Right lobe of liver (tissue), 6 donors: ENCODE measurements at regions not wholly inside any gene's neighbourhood (a gene's known extent, or its start where the extent isn't known, plus 50 kb on each side); places are given as distances from the start of the nearest gene placed in this dataset.
"Not testable (repeated sequence)": the region's sequence is repeated elsewhere in the genome, so short reads cannot be mapped to it uniquely, and the experiment has no call there.

Experiments
- ATAC-seq, 4 donors: fragments of 200-7000 bp; cut with Tn5 transposase; one replicate each; pipeline ENCODE4 v1.9.1; 2020; ENCODE audit warnings: mild to moderate bottlenecking in 4 of 4, moderate library complexity in 4 of 4
- DNase-seq, 3 donors: peaks; one replicate each; pipeline ENCODE4 v3.0.0-alpha.2; 2020
- H3K27ac ChIP-seq, 3 donors: fragments of 200-600 bp; one replicate each; pipeline ENCODE4 v1.8.0; 2022
- H3K27me3 ChIP-seq, 2 donors: fragments of 200-600 bp; one replicate each; pipeline ENCODE4 v1.8.0; 2022
- H3K36me3 ChIP-seq, 4 donors: fragments of 200-600 bp; sonication (generic) in 1 of 4; one replicate each; pipeline versions ENCODE4 v1.5.1 to v1.8.0; 2017 to 2022; ENCODE audit warnings: control low read depth in 1 of 4
- H3K4me1 ChIP-seq, 4 donors: fragments of 200-600 bp; sonication (generic) in 1 of 4; one replicate each; pipeline versions ENCODE4 v1.5.1 to v1.8.0; 2017 to 2022; ENCODE audit warnings: control low read depth in 1 of 4
- H3K4me3 ChIP-seq, 3 donors: fragments of 200-600 bp; one replicate each; pipeline ENCODE4 v1.8.0; 2022
- H3K9me3 ChIP-seq, 4 donors: fragments of 200-600 bp; sonication (generic) in 1 of 4; one replicate each; pipeline versions ENCODE4 v1.5.1 to v1.8.0; 2017 to 2022; ENCODE audit warnings: control low read depth in 1 of 4
- CTCF ChIP-seq, 4 donors: fragments of 200-600 bp in 3 of 4; fragments of 450-650 bp in 1 of 4; IDR thresholded peaks; one replicate each; pipeline versions ENCODE4 v1.5.1 to v1.8.0; 2016 to 2022; ENCODE audit warnings: antibody characterized with exemption in 4 of 4, mild to moderate bottlenecking in 2 of 4
- POLR2A ChIP-seq: fragments of 450-650 bp; IDR thresholded peaks from one replicate; pipeline ENCODE4 v1.6.1; 2017; ENCODE audit warnings: antibody characterized with exemption, mild to moderate bottlenecking
- WGBS: methylation state at CpG from one replicate; pipeline ENCODE4 v1.1.6; 2018; ENCODE audit warnings: low coverage, low lambda C conversion rate; ENCODE audit not compliant: insufficient coverage; ENCODE audit errors: missing lambda C conversion rate; 5-methylcytosine and 5-hydroxymethylcytosine counted together
- intact Hi-C, 2 donors: fragments of 100-400 bp; cut with DNase I; formaldehyde crosslinking; loops; one replicate each; pipeline versions ENCODE4 v1.11.2 to v1.14.1; 2022
- donor health status: DM: no; HTN: yes; CAD: no.
- donor health status: DM: no; HTN: no; CAD: no.
- donor health status: DM: no; HTN: no; CAD: no.
- donor health status: DM: no; HTN: yes; CAD: no.
- donor health status: DM: no; HTN: yes; CAD: no.

GRCh38 chr6:56729719-56730118 lies 87.0 kb upstream of the DST start:
- peak in 1 of 4 donors; percentile 28 for ATAC-seq

GRCh38 chr6:56729166-56729565 lies 86.5 kb upstream of the DST start:
- H3K27ac ChIP-seq = peak overlapping the region; percentile 45 to 83 (median 56)
- H3K4me3 ChIP-seq, H3K9me3 ChIP-seq, H3K36me3 ChIP-seq, DNase-seq, H3K27me3 ChIP-seq, intact Hi-C loops: not testable (repeated sequence)
- WGBS = 35% methylated on average over 5 of the region's 10 CpGs
- peaks cover 0 to 45% (median 5%) of the 10 kb centered on the region in 4 donors for H3K4me1 ChIP-seq
- ATAC-seq = peak in 2 of 4 donors; percentile 16 to 22

More at GRCh38 chr6:56729719-56730118, 87.0 kb upstream of the DST start:
- no peaks in the 10 kb centered on the region for H3K36me3 ChIP-seq
- H3K27me3 ChIP-seq = no peaks in the 10 kb centered on the region
- peaks cover 0 to 45% (median 5%) of the 10 kb centered on the region in 4 donors for H3K4me1 ChIP-seq
- peak overlapping the region; percentile 45 to 83 (median 56) for H3K27ac ChIP-seq
- WGBS = 49% methylated on average over 3 of the region's 3 CpGs
- DNase-seq = no peak
- intact Hi-C loops = no loop called here
- no peak for TF ChIP-seq POLR2A
- no peak for TF ChIP-seq CTCF (IDR thresholded peaks at IDR 0.05)
- H3K4me3 ChIP-seq = no peak overlapping the region
- no peaks in the 10 kb centered on the region for H3K9me3 ChIP-seq

- no peaks in the 10 kb centered on the region for H3K36me3 ChIP-seq
- ATAC-seq (peak in 1 of 4 donors; percentile 15), DNase-seq (no peak)
- peak overlapping the region; percentile 40 to 66 (median 61) for H3K27ac ChIP-seq
- H3K27me3 ChIP-seq = no peaks in the 10 kb centered on the region
- peaks cover 0 to 39% (median 5%) of the 10 kb centered on the region in 4 donors for H3K4me1 ChIP-seq
- 18% methylated on average over 4 of the region's 4 CpGs for WGBS
- H3K9me3 ChIP-seq = no peaks in the 10 kb centered on the region
- intact Hi-C loops = no loop called here
- H3K4me3 ChIP-seq = no peak overlapping the region
- no peak for TF ChIP-seq POLR2A
- TF ChIP-seq CTCF (IDR thresholded peaks at IDR 0.05) = no peak
Measured at GRCh38 chr6:56727097-56727850, 84.6 kb upstream of the DST start.

GRCh38 chr6:56725254-56725653 lies 82.6 kb upstream of the DST start:
- intact Hi-C loops = no loop called here
- WGBS = 91% methylated on average over 2 of the region's 2 CpGs

More at GRCh38 chr6:56725254-56725653, 82.6 kb upstream of the DST start:
- Histone ChIP-seq H3K4me1 (peaks cover 0 to 33% (median 5%) of the 10 kb centered on the region in 4 donors), H3K9me3 (no peaks in the 10 kb centered on the region), H3K36me3 (no peaks in the 10 kb centered on the region), H3K27me3 (no peaks in the 10 kb centered on the region), H3K27ac (no peak overlapping the region), H3K4me3 (no peak overlapping the region)
- DNase-seq (no peak), ATAC-seq (no peak)
- TF ChIP-seq CTCF (IDR thresholded peaks at IDR 0.05) (no peak), POLR2A (no peak)
